Sigmoid colon (tissue), 6 donors: ENCODE measurements at regions not wholly inside any gene's neighbourhood (a gene's known extent, or its start where the extent isn't known, plus 50 kb on each side); places are given as distances from the start of the nearest gene placed in this dataset.

Experiments
- DNase-seq: peaks from one replicate; pipeline ENCODE4 v3.0.0-alpha.2; 2019
- H3K27ac ChIP-seq, 4 donors: fragments of 200-600 bp; sonication (generic); one replicate each; pipeline ENCODE4 v1.5.1; 2016 to 2019; ENCODE audit warnings: mild to moderate bottlenecking in 1 of 4
- H3K27me3 ChIP-seq, 3 donors: fragments of 200-600 bp; sonication (generic); one replicate each; pipeline ENCODE4 v1.5.1; 2019; ENCODE audit warnings: mild to moderate bottlenecking in 1 of 3
- H3K36me3 ChIP-seq, 4 donors: fragments of 200-600 bp; sonication (generic); one replicate each; pipeline ENCODE4 v1.5.1; 2016 to 2019
- H3K4me1 ChIP-seq, 4 donors: fragments of 200-600 bp; sonication (generic); one replicate each; pipeline ENCODE4 v1.5.1; 2017 to 2019
- H3K4me3 ChIP-seq, 4 donors: fragments of 200-600 bp; sonication (generic); one replicate each; pipeline ENCODE4 v1.5.1; 2017 to 2019; ENCODE audit warnings: mild to moderate bottlenecking in 2 of 4, moderate library complexity in 1 of 4
- H3K9me3 ChIP-seq, 4 donors: fragments of 200-600 bp in 3 of 4; sonication (generic) in 3 of 4; one replicate each; pipeline versions ENCODE4 v1.5.1 to v1.6.1; 2013 to 2019
- CTCF ChIP-seq, 4 experiments: fragments of 450-650 bp in 3 of 4; fragments of 200-600 bp in 1 of 4; IDR thresholded peaks; one replicate each; pipeline ENCODE4 v1.5.1; 2016 to 2019; ENCODE audit warnings: antibody characterized with exemption in 4 of 4, mild to moderate bottlenecking in 3 of 4, moderate library complexity in 2 of 4
- EP300 ChIP-seq, 4 donors: sonication (generic); formaldehyde crosslinking; IDR thresholded peaks; one replicate each; pipeline ENCODE4 v1.6.1; 2017; ENCODE audit warnings: antibody characterized with exemption in 4 of 4
- POLR2A ChIP-seq, 2 donors: fragments of 450-650 bp; IDR thresholded peaks; one replicate each; pipeline ENCODE4 v1.6.1; 2016; ENCODE audit warnings: antibody characterized with exemption in 2 of 2, mild to moderate bottlenecking in 2 of 2, moderate library complexity in 2 of 2
- POLR2AphosphoS5 ChIP-seq, 4 donors: sonication (generic); formaldehyde crosslinking; IDR thresholded peaks; one replicate each; pipeline ENCODE4 v1.6.1; 2017; ENCODE audit warnings: antibody characterized with exemption in 4 of 4
- WGBS, 2 donors: extraction: QIAGEN DNeasy Blood & Tissue Kit; methylation state at CpG; one replicate each; pipeline ENCODE4 v1.1.7; 2013; 5-methylcytosine and 5-hydroxymethylcytosine counted together
- intact Hi-C: fragments of 100-400 bp; cut with DNase I; formaldehyde crosslinking; loops from one replicate; pipeline ENCODE4 v1.15.1; 2023
- donor health status: healthy with polysubstance abuse.
- donor health status: healthy.

- 83 to 84% methylated on average over 1 of the region's 1 CpG for WGBS, 2 donors
These were observed 125.6 kb upstream of the RPRM start for GRCh38 chr2:153604133-153604532.

DNA sequence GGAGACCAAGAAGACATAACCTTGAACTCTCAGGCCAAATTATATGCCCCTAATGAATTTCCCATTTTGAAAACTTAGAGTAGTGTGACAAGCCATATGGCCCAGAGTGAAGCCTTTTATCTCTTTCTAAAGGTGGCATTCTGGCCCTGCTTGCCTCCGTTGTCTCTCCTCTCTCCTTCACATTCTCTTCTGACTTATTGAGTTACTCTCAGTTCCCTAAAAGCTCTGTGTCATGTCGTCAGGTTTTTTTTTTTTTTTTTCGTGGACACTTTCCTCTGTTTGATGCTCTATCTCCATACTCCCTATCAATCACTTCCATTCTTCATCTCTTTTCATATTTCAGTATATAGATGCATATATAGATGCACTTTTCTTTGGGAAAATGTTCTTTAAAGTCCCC, 128.1 kb upstream of the RPRM start:
- Histone ChIP-seq H3K36me3 (no peaks in the 10 kb centered on the region), H3K4me3 (no peak overlapping the region), H3K27ac (no peak overlapping the region), H3K9me3 (peaks cover 0 to 3% (median 0%) of the 10 kb centered on the region in 4 donors), H3K4me1 (no peaks in the 10 kb centered on the region), H3K27me3 (no peaks in the 10 kb centered on the region)
- WGBS, 2 donors = 41 to 67% methylated on average over 3 of the region's 3 CpGs
- no peak for DNase-seq
- TF ChIP-seq POLR2AphosphoS5 (IDR thresholded peaks at IDR 0.05) (no peak), POLR2A (IDR thresholded peaks at IDR 0.05) (no peak), EP300 (IDR thresholded peaks at IDR 0.05) (no peak), CTCF (IDR thresholded peaks at IDR 0.05) (no peak)
- intact Hi-C loops = no loop called here

More at GRCh38 chr2:153604133-153604532, 125.6 kb upstream of the RPRM start:
- no peak for TF ChIP-seq EP300 (IDR thresholded peaks at IDR 0.05)
- no peak for TF ChIP-seq POLR2AphosphoS5 (IDR thresholded peaks at IDR 0.05)
- no peak for TF ChIP-seq CTCF (IDR thresholded peaks at IDR 0.05)
- no peak for TF ChIP-seq POLR2A (IDR thresholded peaks at IDR 0.05)
- Histone ChIP-seq H3K9me3 (peaks cover 0 to 3% (median 0%) of the 10 kb centered on the region in 4 donors), H3K27me3 (no peaks in the 10 kb centered on the region), H3K4me3 (no peak overlapping the region), H3K4me1 (no peaks in the 10 kb centered on the region), H3K27ac (no peak overlapping the region), H3K36me3 (no peaks in the 10 kb centered on the region)
- no peak for DNase-seq
- intact Hi-C loops = no loop called here

DNA sequence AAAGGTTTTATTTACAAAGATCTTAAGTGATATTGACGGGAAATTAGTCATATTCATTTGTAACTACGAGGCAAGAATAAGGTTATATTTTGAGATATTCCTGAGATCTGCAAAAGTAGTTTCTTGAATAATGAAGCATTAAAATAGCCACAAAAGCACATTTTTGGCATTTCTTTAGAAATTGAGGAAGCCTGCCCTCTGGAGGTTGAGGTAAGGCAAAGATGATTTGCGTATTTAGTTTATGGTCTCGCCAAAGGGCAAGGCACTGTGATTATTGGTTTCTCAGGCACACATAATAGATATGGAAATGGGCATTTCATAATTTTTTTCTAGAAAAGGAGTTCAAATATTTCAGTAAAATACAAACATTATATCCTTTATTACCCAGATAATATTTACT, 143.7 kb upstream of the RPRM start:
- Histone ChIP-seq H3K36me3 (no peaks in the 10 kb centered on the region), H3K4me1 (no peaks in the 10 kb centered on the region), H3K9me3 (peaks cover 0 to 3% (median 0%) of the 10 kb centered on the region in 4 donors), H3K27me3 (no peaks in the 10 kb centered on the region), H3K27ac (no peak overlapping the region), H3K4me3 (no peak overlapping the region)
- intact Hi-C loops = no loop called here
- TF ChIP-seq POLR2A (IDR thresholded peaks at IDR 0.05) = no peak
- TF ChIP-seq POLR2AphosphoS5 (IDR thresholded peaks at IDR 0.05) = no peak
- no peak for TF ChIP-seq CTCF (IDR thresholded peaks at IDR 0.05)
- TF ChIP-seq EP300 (IDR thresholded peaks at IDR 0.05) = no peak
- no peak for DNase-seq
- WGBS, 2 donors = 79 to 87% methylated on average over 4 of the region's 4 CpGs

DNA sequence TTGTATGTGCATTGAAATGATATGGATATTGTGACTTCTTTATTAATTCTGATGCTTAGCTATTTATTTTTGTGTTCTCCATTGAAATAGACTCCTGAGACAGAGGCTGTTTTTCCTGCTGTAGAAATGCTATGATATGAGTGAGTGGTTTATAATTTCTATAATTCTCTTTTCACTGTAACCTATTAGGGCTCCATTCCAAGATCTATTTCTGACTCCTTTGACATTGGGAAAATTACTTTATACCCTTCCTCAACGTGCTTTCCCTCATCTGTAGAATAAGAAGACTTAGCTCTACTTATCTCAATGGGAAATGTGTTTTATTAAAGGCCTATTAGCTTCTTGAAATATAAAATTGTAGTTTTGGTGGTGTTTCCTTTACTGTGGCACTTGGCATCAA, 144.5 kb upstream of the RPRM start:
- Histone ChIP-seq H3K9me3 (peaks cover 0 to 3% (median 0%) of the 10 kb centered on the region in 4 donors), H3K36me3 (no peaks in the 10 kb centered on the region), H3K27me3 (no peaks in the 10 kb centered on the region), H3K4me3 (no peak overlapping the region), H3K27ac (no peak overlapping the region), H3K4me1 (no peaks in the 10 kb centered on the region)
- no peak for DNase-seq
- no peak for TF ChIP-seq EP300 (IDR thresholded peaks at IDR 0.05)
- TF ChIP-seq POLR2A (IDR thresholded peaks at IDR 0.05) = no peak
- no peak for TF ChIP-seq CTCF (IDR thresholded peaks at IDR 0.05)
- no peak for TF ChIP-seq POLR2AphosphoS5 (IDR thresholded peaks at IDR 0.05)
- WGBS, 2 donors = 10 to 22% methylated on average over 1 of the region's 1 CpG
- intact Hi-C loops = no loop called here

- 75% methylated on average over 2 of the region's 2 CpGs for WGBS, 2 donors
- no peak overlapping the region for H3K27ac ChIP-seq
- H3K27me3 ChIP-seq = no peaks in the 10 kb centered on the region
- TF ChIP-seq POLR2A (IDR thresholded peaks at IDR 0.05) = no peak
- TF ChIP-seq CTCF (IDR thresholded peaks at IDR 0.05) = no peak
- TF ChIP-seq EP300 (IDR thresholded peaks at IDR 0.05) = no peak
- no peak for TF ChIP-seq POLR2AphosphoS5 (IDR thresholded peaks at IDR 0.05)
- no peaks in the 10 kb centered on the region for H3K36me3 ChIP-seq
- intact Hi-C loops = no loop called here
- no peak for DNase-seq
- no peak overlapping the region for H3K4me3 ChIP-seq
- H3K9me3 ChIP-seq = no peaks in the 10 kb centered on the region
- no peaks in the 10 kb centered on the region for H3K4me1 ChIP-seq
These were observed 148.1 kb upstream of the RPRM start for GRCh38 chr2:153626676-153627075.
